OCI-LY1 (cell line): ENCODE measurements at regions not wholly inside any gene's neighbourhood (a gene's known extent, or its start where the extent isn't known, plus 50 kb on each side); places are given as distances from the start of the nearest gene placed in this dataset.

ENCODE experiments used
- H2AFZ ChIP-seq: fragments of 200-600 bp; sonication (generic), shearing (Covaris generic); 2 replicates; pipeline ENCODE4 v1.6.0; 2014; ENCODE audit warnings: antibody characterized with exemption, mild to moderate bottlenecking, low read length
- H3F3A ChIP-seq: fragments of 200-600 bp; sonication (generic), shearing (Covaris generic); 2 replicates; pipeline ENCODE4 v1.6.0; 2014; ENCODE audit warnings: mild to moderate bottlenecking, antibody characterized with exemption, low read length, moderate library complexity; ENCODE audit not compliant: insufficient read depth
- H3K27ac ChIP-seq: fragments of 200-600 bp; sonication (generic); 2 replicates; pipeline ENCODE4 v1.5.1; 2014; ENCODE audit warnings: low read length, mixed run types, mild to moderate bottlenecking, low read depth; ENCODE audit not compliant: poor library complexity, severe bottlenecking
- H3K27me3 ChIP-seq: fragments of 200-600 bp; sonication (generic); 2 replicates; pipeline ENCODE4 v1.6.0; 2014; ENCODE audit warnings: antibody characterized with exemption, mild to moderate bottlenecking, low read length, moderate library complexity; ENCODE audit not compliant: insufficient read depth
- H3K36me3 ChIP-seq: fragments of 200-600 bp; sonication (generic); 2 replicates; pipeline ENCODE4 v1.6.1; 2014; ENCODE audit warnings: mild to moderate bottlenecking, antibody characterized with exemption, low read length, moderate library complexity, mixed read lengths; ENCODE audit not compliant: insufficient read depth
- H3K4me1 ChIP-seq: fragments of 200-600 bp; sonication (generic); 2 replicates; pipeline ENCODE4 v1.5.1; 2014; ENCODE audit warnings: mild to moderate bottlenecking, low read length, moderate library complexity; ENCODE audit not compliant: insufficient read depth, severe bottlenecking
- H3K4me2 ChIP-seq: fragments of 200-600 bp; sonication (generic), shearing (Covaris generic); 2 replicates; pipeline ENCODE4 v1.6.1; 2014; ENCODE audit warnings: low read length
- H3K4me3 ChIP-seq: fragments of 200-600 bp; sonication (generic); 2 replicates; pipeline ENCODE4 v1.5.1; 2014; ENCODE audit warnings: low read length, low read depth, mild to moderate bottlenecking, mixed read lengths; ENCODE audit not compliant: poor library complexity, severe bottlenecking
- H3K79me2 ChIP-seq: fragments of 200-600 bp; shearing (Covaris generic); 2 replicates; pipeline ENCODE4 v1.6.1; 2016; ENCODE audit warnings: mixed run types, low read length, mixed read lengths; ENCODE audit not compliant: insufficient read depth
- H3K9ac ChIP-seq: fragments of 200-600 bp; sonication (generic), shearing (Covaris generic); 2 replicates; pipeline ENCODE4 v1.6.1; 2014; ENCODE audit warnings: mild to moderate bottlenecking, low read length, mixed read lengths
- H3K9me2 ChIP-seq: fragments of 200-600 bp; sonication (generic), shearing (Covaris generic); 2 replicates; pipeline ENCODE4 v1.6.1; 2014; ENCODE audit warnings: low read depth, mild to moderate bottlenecking, low read length, mixed read lengths
- H3K9me3 ChIP-seq: fragments of 200-600 bp; shearing (Covaris generic); 2 replicates; pipeline ENCODE4 v1.6.1; 2014; ENCODE audit warnings: low read length, mixed read lengths
- H4K20me1 ChIP-seq: fragments of 200-600 bp; sonication (generic), shearing (Covaris generic); 2 replicates; pipeline ENCODE4 v1.6.0; 2016; ENCODE audit warnings: mild to moderate bottlenecking, low read length; ENCODE audit not compliant: insufficient read depth
- CTCF ChIP-seq: fragments of 200-600 bp; sonication (generic), shearing (Covaris generic); IDR thresholded peaks from 2 replicates; pipeline ENCODE4 v1.5.1; 2017; ENCODE audit warnings: mild to moderate bottlenecking, antibody characterized with exemption, low read length, moderate library complexity, mixed read lengths
- EZH2 ChIP-seq: fragments of 200-600 bp; sonication (generic), shearing (Covaris generic); IDR thresholded peaks from 2 replicates; pipeline ENCODE4 v1.8.0; 2017; ENCODE audit warnings: borderline replicate concordance, mixed run types, mild to moderate bottlenecking, antibody characterized with exemption, low read length, moderate library complexity, mixed read lengths

- Histone ChIP-seq H3K9me3 (no peaks in the 10 kb centered on the region), H3K79me2 (no peaks in the 10 kb centered on the region), H3K27ac (no peak overlapping the region), H3K9ac (no peak overlapping the region), H3F3A (no peaks in the 10 kb centered on the region), H3K9me2 (no peaks in the 10 kb centered on the region), H3K27me3 (0 out of 2 replicates have a peak, but pooled peaks cover 14% of the 10 kb centered on the region), H3K4me3 (no peak overlapping the region), H3K4me2 (no peak overlapping the region), H2AFZ (no peak overlapping the region), H4K20me1 (no peaks in the 10 kb centered on the region), H3K36me3 (no peaks in the 10 kb centered on the region), H3K4me1 (no peaks in the 10 kb centered on the region)
- TF ChIP-seq EZH2, result no peak
- TF ChIP-seq CTCF, result no peak
Observed at GRCh38 chr2:43028188-43028587, 198.2 kb downstream of the ZFP36L2 start.

- Histone ChIP-seq H2AFZ (no peak overlapping the region), H3K4me2 (no peak overlapping the region), H3K27ac (no peak overlapping the region)
Observed at GRCh38 chr2:43027097-43027873, 199.1 kb downstream of the ZFP36L2 start.

GRCh38 chr2:43026426-43027096 is 199.8 kb downstream of the ZFP36L2 start:
- Histone ChIP-seq H3K79me2 (no peaks in the 10 kb centered on the region), H3F3A (no peaks in the 10 kb centered on the region), H3K4me3 (no peak overlapping the region), H4K20me1 (no peaks in the 10 kb centered on the region), H3K27me3 (peaks cover 15% of the 10 kb centered on the region; the same call in 1 of the 2 replicates), H3K27ac (no peak overlapping the region), H3K4me2 (no peak overlapping the region), H3K9me3 (no peaks in the 10 kb centered on the region), H3K9me2 (no peaks in the 10 kb centered on the region), H3K9ac (no peak overlapping the region), H2AFZ (no peak overlapping the region), H3K4me1 (no peaks in the 10 kb centered on the region), H3K36me3 (no peaks in the 10 kb centered on the region; the same call in 1 of the 2 replicates)
- TF ChIP-seq CTCF (no peak), EZH2 (no peak)

More at GRCh38 chr2:43027097-43027873, 199.1 kb downstream of the ZFP36L2 start:
- Histone ChIP-seq H3F3A (no peaks in the 10 kb centered on the region), H3K79me2 (no peaks in the 10 kb centered on the region), H3K9me2 (no peaks in the 10 kb centered on the region), H3K27me3 (peaks cover 22% of the 10 kb centered on the region; the same call in 1 of the 2 replicates), H3K36me3 (no peaks in the 10 kb centered on the region; the same call in 1 of the 2 replicates), H3K4me1 (no peaks in the 10 kb centered on the region), H3K4me3 (no peak overlapping the region), H4K20me1 (no peaks in the 10 kb centered on the region), H3K9me3 (no peaks in the 10 kb centered on the region), H3K9ac (no peak overlapping the region)
- TF ChIP-seq CTCF, result no peak
- no peak for TF ChIP-seq EZH2
